Spleen (tissue), 11 donors: ENCODE measurements at regions not wholly inside any gene's neighbourhood (a gene's known extent, or its start where the extent isn't known, plus 50 kb on each side); places are given as distances from the start of the nearest gene placed in this dataset.

Experiments used
- DNase-seq: peaks from one replicate; pipeline ENCODE4 v3.0.0-alpha.2; 2020
- H3K27ac ChIP-seq, 8 donors: fragments of 200-600 bp; sonication (generic) in 7 of 8; 1 replicate in 4 of 8; 2 replicates in 4 of 8; pipeline versions ENCODE4 v1.5.0 to v1.8.0; 2016 to 2021; ENCODE audit warnings: inconsistent platforms in 4 of 8, mild to moderate bottlenecking in 4 of 8, moderate library complexity in 1 of 8
- H3K27me3 ChIP-seq, 7 donors: fragments of 200-600 bp; sonication (generic) in 6 of 7; replicated peaks in 1 of 7; 1 replicate in 4 of 7; 2 replicates in 3 of 7; pipeline versions ENCODE4 v1.5.0 to v1.8.0; 2016 to 2021; ENCODE audit warnings: inconsistent platforms in 3 of 7, mild to moderate bottlenecking in 1 of 7
- H3K36me3 ChIP-seq, 6 donors: fragments of 200-600 bp; sonication (generic) in 5 of 6; 1 replicate in 4 of 6; 2 replicates in 2 of 6; pipeline versions ENCODE4 v1.5.0 to v1.8.0; 2016 to 2021; ENCODE audit warnings: inconsistent platforms in 2 of 6
- H3K4me1 ChIP-seq, 6 donors: fragments of 200-600 bp; sonication (generic) in 5 of 6; 1 replicate in 3 of 6; 2 replicates in 3 of 6; pipeline versions ENCODE4 v1.5.0 to v1.8.0; 2016 to 2021; ENCODE audit warnings: inconsistent platforms in 3 of 6
- H3K4me3 ChIP-seq, 8 donors: fragments of 200-600 bp; sonication (generic) in 7 of 8; 1 replicate in 4 of 8; 2 replicates in 4 of 8; pipeline versions ENCODE4 v1.5.0 to v1.8.0; 2016 to 2021; ENCODE audit warnings: inconsistent platforms in 4 of 8, mild to moderate bottlenecking in 4 of 8, moderate library complexity in 2 of 8
- H3K9me3 ChIP-seq, 8 donors: fragments of 200-600 bp; sonication (generic) in 7 of 8; 1 replicate in 4 of 8; 2 replicates in 4 of 8; pipeline versions ENCODE4 v1.5.0 to v1.8.0; 2016 to 2021; ENCODE audit warnings: inconsistent platforms in 4 of 8
- POLR2A ChIP-seq, 3 donors: fragments of 450-650 bp; IDR thresholded peaks; one replicate each; pipeline ENCODE4 v1.5.1; 2017; ENCODE audit warnings: antibody characterized with exemption in 3 of 3, mild to moderate bottlenecking in 1 of 3
- POLR2AphosphoS5 ChIP-seq, 3 donors: sonication (generic); formaldehyde crosslinking; IDR thresholded peaks; one replicate each; pipeline ENCODE4 v1.5.1; 2017; ENCODE audit warnings: antibody characterized with exemption in 3 of 3
- WGBS, 5 donors: extraction: QIAGEN DNeasy Blood & Tissue Kit in 3 of 5; methylation state at CpG; one replicate each; pipeline versions ENCODE4 v1.1.5 to v1.1.7; 2013 to 2018; 5-methylcytosine and 5-hydroxymethylcytosine counted together
- intact Hi-C: fragments of 100-400 bp; cut with DNase I; formaldehyde crosslinking; loops from one replicate; pipeline ENCODE4 v1.15.0; 2023; ENCODE audit warnings: low total_unique reads
- TF ChIP-seq, protein P1 (sequence below), 11 experiments: fragments of 200-600 bp in 7 of 11; fragments of 450-650 bp in 4 of 11; sonication (generic) in 4 of 11; IDR thresholded peaks in 8 of 11; conservative IDR thresholded peaks in 3 of 11; 1 replicate in 7 of 11; 2 replicates in 4 of 11; pipeline versions ENCODE4 v1.4.0 to v1.8.0; 2016 to 2021; ENCODE audit warnings: antibody characterized with exemption in 11 of 11, inconsistent platforms in 4 of 11, mild to moderate bottlenecking in 1 of 11
- donor health status: healthy with polysubstance abuse.
- donor health status: DM: no; HTN: no; CAD: no; lungs with moderate emphysema.
- donor health status: DM: no; HTN: no; CAD: no.
- donor health status: Bipolar disorder and iron deficiency.
- donor health status: healthy.
- donor health status: DM: no; HTN: no; CAD: no.
- donor health status: DM: yes; HTN: yes; CAD: no.

DNA sequence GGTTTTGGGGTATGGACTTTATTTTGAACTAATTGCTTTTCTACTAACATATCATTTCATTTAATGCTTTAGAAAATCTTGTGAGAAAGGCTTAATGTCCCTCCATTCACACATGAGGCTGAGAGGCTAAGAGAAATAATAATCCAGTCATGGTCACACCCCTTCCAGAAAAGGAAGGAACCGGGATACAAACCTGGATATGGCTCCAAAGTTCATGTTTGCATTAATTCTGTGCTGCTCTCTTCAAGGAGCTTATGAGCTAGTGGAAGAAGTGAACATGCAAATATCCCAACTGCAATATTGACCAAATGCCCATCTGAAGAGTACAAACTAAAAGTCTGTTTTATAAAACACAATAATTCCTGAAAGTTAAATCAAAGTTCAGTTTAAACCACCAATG, 732.1 kb upstream of the RIOK2 start:
- Histone ChIP-seq H3K4me1 (no peaks in the 10 kb centered on the region), H3K27ac (no peak overlapping the region), H3K4me3 (no peak overlapping the region), H3K36me3 (no peaks in the 10 kb centered on the region), H3K9me3 (no peaks in the 10 kb centered on the region), H3K27me3 (no peaks in the 10 kb centered on the region)
- intact Hi-C loops, result no loop called here
- WGBS, 5 donors, result 66 to 85% (median 83%) methylated on average over 1 of the region's 1 CpG
- TF ChIP-seq POLR2A (IDR thresholded peaks at IDR 0.05) (no peak), POLR2AphosphoS5 (IDR thresholded peaks at IDR 0.05) (no peak)
- TF ChIP-seq, protein P1, sequence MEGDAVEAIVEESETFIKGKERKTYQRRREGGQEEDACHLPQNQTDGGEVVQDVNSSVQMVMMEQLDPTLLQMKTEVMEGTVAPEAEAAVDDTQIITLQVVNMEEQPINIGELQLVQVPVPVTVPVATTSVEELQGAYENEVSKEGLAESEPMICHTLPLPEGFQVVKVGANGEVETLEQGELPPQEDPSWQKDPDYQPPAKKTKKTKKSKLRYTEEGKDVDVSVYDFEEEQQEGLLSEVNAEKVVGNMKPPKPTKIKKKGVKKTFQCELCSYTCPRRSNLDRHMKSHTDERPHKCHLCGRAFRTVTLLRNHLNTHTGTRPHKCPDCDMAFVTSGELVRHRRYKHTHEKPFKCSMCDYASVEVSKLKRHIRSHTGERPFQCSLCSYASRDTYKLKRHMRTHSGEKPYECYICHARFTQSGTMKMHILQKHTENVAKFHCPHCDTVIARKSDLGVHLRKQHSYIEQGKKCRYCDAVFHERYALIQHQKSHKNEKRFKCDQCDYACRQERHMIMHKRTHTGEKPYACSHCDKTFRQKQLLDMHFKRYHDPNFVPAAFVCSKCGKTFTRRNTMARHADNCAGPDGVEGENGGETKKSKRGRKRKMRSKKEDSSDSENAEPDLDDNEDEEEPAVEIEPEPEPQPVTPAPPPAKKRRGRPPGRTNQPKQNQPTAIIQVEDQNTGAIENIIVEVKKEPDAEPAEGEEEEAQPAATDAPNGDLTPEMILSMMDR (IDR thresholded peaks at IDR 0.05 in 8 of 11, conservative IDR thresholded peaks at IDR 0.05 in 3 of 11), result no peak
- DNase-seq, result no peak

DNA sequence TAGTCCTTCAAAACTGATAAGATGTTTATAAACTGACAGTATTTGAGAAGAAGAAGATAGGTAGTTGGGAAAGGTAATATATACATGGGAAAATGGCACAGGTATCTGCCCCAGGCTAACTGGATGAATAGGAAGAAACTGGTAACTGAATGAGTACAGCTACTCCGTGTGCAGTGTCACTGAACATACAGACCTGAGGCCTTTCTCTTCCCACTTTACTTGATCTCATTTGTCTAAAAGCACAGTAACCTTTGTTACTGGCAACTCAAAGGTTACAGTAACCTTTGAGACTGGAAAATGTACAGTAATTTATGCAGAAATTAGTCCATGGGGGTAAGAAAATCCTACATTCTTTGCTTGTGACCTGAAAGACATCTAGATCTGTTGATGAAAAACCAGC, 735.0 kb upstream of the RIOK2 start:
- Histone ChIP-seq H3K36me3 (no peaks in the 10 kb centered on the region), H3K4me3 (no peak overlapping the region), H3K9me3 (no peaks in the 10 kb centered on the region), H3K27me3 (no peaks in the 10 kb centered on the region), H3K27ac (no peak overlapping the region), H3K4me1 (no peaks in the 10 kb centered on the region)
- 76 to 89% (median 86%) methylated on average over 1 of the region's 1 CpG for WGBS, 5 donors
- TF ChIP-seq, protein P1 (IDR thresholded peaks at IDR 0.05 in 8 of 11, conservative IDR thresholded peaks at IDR 0.05 in 3 of 11), result no peak
- TF ChIP-seq POLR2AphosphoS5 (IDR thresholded peaks at IDR 0.05) (no peak), POLR2A (IDR thresholded peaks at IDR 0.05) (no peak)
- no peak for DNase-seq
- intact Hi-C loops, result no loop called here

DNA sequence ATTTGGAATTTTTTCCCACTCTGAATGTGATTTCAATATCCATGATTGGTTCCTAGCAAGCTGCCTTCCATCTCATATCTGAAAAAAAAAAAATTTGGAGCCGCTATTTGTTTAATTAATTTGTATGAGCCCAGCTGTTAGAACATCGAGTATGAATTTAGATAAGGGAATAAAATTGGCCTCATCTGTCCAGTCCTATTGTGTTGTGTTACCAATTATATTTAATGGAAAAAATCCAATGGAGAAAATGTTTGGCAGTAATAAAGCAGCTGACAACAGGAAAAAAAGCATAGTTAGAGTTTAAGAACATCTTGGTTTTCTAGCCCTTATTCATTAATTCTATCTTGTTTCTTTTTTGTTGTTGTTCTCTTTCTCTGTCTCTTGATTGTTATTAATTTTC, 735.6 kb upstream of the RIOK2 start:
- Histone ChIP-seq H3K27ac (no peak overlapping the region), H3K27me3 (no peaks in the 10 kb centered on the region), H3K4me1 (no peaks in the 10 kb centered on the region), H3K4me3 (no peak overlapping the region), H3K36me3 (no peaks in the 10 kb centered on the region), H3K9me3 (no peaks in the 10 kb centered on the region)
- WGBS, 5 donors, result 81 to 89% (median 84%) methylated on average over 2 of the region's 2 CpGs
- TF ChIP-seq, protein P1 (IDR thresholded peaks at IDR 0.05 in 8 of 11, conservative IDR thresholded peaks at IDR 0.05 in 3 of 11), result no peak
- TF ChIP-seq POLR2A (IDR thresholded peaks at IDR 0.05) (no peak), POLR2AphosphoS5 (IDR thresholded peaks at IDR 0.05) (no peak)
- no peak for DNase-seq
- intact Hi-C loops, result no loop called here

DNA sequence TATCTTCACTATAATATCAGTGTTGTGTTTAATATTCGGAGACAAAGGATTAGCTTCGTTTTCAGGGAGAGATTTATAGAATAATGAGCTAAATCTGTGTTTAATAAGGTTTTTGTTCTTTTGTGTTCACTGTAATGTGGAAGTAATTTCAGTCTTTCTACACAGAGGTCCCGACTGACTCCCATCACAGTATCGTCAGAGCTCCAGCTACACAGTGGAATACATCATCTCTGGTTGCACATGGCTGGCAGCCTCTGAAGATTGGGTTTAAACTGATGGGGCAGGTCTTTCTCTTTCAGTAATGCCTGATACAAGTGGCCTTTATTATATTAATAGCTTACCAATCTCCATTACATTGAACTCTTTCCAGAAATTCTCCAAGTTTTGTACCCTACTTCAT, 736.7 kb upstream of the RIOK2 start:
- no peaks in the 10 kb centered on the region for H3K4me1 ChIP-seq
- intact Hi-C loops, result no loop called here
- no peaks in the 10 kb centered on the region for H3K9me3 ChIP-seq
- TF ChIP-seq, protein P1 (IDR thresholded peaks at IDR 0.05 in 8 of 11, conservative IDR thresholded peaks at IDR 0.05 in 3 of 11), result no peak
- TF ChIP-seq POLR2A (IDR thresholded peaks at IDR 0.05) (no peak), POLR2AphosphoS5 (IDR thresholded peaks at IDR 0.05) (no peak)
- H3K36me3 ChIP-seq, result no peaks in the 10 kb centered on the region
- DNase-seq, result no peak
- H3K4me3 ChIP-seq, result no peak overlapping the region
- 72 to 88% (median 85%) methylated on average over 4 of the region's 4 CpGs for WGBS, 5 donors
- H3K27me3 ChIP-seq, result no peaks in the 10 kb centered on the region
- H3K27ac ChIP-seq, result no peak overlapping the region
